GM18861 (cell line): ENCODE measurements at regions not wholly inside any gene's neighbourhood (a gene's known extent, or its start where the extent isn't known, plus 50 kb on each side); places are given as distances from the start of the nearest gene placed in this dataset.
"Not testable (repeated sequence)": the region's sequence is repeated elsewhere in the genome, so short reads cannot be mapped to it uniquely, and the experiment has no call there.

Source experiments
- ATAC-seq: cut with Tn5 transposase; IDR thresholded peaks from one replicate; pipeline ENCODE4 v1.9.1; 2021; ENCODE audit not compliant: unreplicated experiment

DNA sequence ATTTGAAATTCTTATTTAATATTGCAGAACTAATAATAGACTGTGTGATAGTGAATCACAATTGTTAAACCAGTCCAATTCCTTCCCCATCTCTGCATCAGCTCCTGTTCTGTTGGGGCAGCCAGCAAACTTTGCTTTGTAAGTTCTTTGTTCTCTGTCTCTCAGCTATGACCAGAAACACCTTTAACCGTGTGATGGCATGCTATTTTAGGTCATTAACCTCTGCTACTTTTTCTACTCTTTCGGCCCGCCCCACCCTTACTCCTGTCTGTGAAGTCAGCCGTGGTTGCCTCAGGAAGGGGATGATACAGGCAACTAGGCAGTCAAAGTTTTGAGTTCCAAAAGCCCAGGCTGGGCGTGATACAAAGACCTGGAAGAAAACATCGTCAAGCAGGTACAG lies 51.3 kb upstream of the EGFL6 start:
- ATAC-seq, result no peak

DNA sequence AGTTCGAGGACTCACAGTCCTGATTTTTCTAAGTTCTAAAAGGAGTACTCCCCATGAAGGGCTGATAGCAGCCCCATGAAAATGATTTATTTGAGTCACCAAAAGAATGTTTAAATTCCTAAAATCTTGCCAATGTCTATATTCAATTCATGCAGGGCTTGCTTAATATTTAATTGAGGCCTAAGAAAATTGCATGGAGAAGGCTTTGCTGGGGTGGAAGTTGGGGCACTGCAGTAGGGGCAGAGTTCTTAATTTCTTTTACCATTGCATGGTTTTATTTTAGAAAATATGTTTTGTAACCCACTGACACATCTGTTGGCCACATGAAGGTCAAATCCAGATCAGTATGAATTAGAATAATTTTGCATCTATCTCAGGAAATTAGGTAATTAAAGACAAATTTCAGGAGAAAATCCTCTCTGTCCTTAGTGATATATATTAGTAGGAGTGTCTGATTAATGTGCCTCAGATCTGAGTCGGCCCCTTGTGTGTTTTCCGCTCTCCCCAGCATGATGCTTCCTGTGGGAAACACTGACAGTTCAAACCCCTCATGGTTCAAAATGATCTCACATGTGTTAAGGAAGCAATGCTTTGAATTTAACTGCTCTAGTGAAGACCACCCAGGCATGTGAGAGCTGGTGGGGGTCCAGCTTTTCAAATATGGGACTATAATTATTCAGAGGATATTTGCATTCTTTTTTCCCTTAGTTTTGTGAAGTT lies 54.0 kb upstream of the EGFL6 start:
- ATAC-seq, result no peak

DNA sequence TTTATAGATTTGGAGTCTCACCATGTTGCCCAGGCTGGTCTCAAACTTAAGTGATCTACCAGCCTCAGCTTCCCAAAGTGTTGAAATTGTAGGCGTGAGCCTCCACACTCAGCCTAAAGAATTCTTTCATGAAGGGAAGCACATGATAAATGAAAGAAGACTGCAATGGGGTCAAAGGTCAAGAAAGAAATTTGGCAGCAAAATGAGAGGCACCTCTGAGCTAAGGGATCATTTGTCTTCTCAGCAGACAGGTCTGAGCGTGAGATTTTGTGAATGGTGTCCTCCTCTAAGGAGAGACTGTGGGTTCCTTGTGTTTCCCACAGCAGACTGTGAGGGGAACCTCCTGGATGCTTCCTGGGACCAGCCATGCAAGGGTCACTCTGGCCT lies 57.5 kb upstream of the EGFL6 start:
- ATAC-seq, result no peak

DNA sequence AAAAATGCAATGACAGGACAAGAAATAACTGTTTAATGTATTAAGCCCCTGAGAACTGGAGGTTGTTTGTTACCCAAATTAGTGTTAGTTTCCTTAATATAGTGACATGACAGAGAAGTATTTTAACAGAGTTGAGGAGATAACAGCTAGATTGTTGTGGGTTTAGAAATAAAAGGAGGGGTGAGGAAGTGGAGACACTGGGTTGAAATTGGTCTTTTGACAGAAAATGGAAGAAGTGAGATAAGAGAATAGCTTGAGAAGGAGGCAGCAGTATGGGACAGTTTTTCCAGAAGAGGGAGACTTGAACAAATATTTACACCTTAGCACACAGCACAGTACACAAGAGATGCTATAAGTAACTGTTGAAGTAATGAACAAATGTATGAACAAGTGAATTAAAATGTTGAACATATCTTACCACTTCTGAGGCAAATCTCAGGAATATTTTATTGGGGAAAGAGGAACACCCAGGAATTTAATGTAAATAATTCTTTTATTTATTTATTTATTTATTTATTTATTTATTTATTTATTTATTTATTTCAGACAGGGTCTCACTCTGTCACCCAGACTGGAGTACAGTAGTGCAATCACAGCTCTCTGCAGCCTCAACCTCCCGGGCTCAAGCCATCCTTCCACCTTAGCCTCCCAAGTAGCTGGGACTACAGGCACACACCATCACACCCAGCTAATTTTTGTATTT lies 58.0 kb upstream of the EGFL6 start:
- no peak for ATAC-seq

DNA sequence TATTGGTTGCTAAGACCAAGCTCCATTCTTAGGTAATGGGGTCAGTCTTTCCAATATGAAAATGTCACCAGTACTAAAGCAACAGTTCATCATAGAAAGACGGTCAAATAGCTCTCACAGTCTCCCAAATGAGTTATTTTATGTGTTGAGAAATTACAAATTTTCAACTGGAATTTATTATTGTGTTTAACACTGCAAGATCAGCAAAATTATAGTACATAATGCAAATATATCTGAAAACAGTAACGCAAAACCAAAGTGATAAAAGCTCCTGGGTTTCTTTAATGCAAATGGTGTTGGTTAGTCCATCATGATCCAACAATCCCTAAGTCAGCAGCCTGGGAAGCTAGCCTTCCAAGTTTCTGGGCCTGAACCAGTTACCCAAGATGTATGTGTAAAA lies 61.5 kb upstream of the EGFL6 start:
- ATAC-seq, result no peak

DNA sequence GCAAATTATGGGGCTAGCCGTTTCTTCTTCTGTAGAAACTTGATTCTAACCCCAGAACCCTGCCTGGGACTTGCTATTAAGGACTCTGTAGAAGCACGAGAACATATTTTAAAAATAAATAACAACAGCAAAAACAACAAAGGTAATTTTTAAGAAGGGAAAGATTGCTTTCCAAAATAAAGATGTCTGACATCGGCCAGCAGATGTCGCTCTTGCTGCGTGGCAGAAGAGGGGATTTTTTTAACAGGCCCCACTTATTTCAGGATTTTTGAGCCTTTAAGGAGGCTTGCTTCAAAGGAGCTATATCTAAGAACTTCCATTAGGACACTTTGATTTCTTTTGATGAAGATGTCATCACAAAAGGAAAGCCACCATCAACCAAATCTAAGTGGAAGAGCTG lies 62.8 kb upstream of the EGFL6 start:
- ATAC-seq, result no peak

DNA sequence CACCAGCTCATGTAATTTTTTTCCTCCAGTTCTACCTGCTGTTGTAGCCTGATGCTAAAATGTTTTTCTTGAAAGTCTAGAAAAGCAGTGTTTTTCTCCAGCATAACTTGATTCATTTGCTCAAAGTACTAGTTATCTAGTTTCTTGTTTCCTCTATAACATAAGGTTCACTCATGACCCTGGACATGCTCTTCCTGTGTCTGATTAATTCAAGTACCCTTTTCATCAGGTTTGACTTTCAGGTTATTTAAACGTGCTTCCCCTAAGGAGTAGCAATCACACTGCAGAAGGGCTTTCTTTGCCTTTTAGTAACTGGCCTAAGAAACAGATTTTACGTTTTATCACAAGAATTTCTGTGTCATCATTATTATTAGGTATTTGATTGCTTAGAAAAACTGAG lies 66.8 kb upstream of the EGFL6 start:
- no peak for ATAC-seq

DNA sequence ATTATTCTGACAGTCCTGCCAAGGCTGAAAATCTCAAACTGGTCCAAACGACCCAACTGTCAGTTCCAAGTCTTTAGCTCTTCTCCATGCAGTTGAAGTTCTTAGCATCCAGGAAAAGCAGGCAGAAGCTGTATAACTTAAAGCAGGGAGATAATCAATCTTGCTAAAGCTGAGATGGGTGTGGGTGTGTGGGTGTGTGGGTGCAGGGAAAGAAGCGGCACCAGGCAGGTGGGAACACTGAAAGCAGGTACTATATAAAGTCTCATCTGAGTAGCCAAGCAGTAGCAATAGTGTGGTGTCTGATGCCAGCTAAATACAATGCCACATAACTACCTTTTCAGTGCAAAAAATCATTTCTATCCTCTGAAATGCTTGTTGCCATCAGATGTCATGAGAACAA lies 69.7 kb upstream of the EGFL6 start:
- no peak for ATAC-seq

DNA sequence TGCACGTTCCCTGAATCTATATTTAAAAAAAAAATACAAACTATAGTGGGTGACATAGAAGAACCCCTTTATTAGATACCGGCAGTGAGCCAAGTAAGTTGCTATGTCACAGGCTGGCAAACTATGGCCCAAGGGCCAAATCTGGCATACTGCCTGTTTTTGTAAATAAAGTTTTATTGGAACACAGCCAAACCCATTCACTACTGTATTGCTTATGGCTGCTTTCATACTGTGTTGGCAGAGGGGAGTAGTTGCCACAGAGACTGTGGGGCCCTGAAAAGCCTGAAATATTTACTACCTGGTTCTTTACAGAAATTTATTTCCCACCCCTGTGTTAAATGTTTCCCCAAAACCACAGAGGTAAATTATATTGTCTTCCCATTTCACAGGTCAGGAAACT lies 71.2 kb upstream of the EGFL6 start:
- ATAC-seq, result no peak

DNA sequence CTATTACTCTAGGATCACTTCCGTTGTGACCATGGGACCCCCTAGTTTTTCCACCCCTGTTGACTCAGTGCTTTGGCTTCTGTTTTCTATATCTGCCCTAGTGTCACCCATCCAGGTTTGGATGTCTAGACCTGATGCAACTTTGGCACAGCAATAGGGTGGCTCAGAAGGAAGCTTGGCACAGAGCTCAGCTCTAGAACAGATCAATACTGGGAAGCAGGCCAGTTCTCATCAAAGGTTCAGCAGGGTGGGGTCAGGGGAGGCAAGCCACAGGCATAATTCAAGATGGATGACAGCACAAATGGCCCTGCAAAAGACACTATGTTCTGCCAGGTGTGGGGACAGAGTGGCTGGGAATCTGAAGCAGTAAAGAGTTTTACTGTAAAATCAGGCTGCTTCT lies 74.2 kb upstream of the EGFL6 start:
- ATAC-seq, result no peak

DNA sequence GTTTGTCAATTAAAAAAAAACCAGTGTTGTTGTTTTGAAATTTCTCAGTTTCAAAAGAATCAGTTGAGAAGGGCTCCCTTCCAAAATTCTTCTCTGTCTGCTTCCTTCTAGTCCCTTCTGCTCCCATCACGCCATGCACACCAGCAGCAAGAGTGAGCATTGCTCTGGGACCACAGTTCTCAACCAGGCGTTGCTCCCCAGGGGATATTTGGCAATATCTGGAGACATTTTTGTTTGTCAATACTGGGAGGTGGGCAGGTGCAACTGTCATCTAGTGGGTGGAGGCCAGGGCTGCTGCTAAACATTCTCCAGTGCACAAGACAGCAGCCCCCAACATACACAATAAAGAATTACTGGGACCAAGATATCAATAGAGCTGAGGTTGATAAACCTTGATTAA lies 74.8 kb upstream of the EGFL6 start:
- ATAC-seq, result no peak

DNA sequence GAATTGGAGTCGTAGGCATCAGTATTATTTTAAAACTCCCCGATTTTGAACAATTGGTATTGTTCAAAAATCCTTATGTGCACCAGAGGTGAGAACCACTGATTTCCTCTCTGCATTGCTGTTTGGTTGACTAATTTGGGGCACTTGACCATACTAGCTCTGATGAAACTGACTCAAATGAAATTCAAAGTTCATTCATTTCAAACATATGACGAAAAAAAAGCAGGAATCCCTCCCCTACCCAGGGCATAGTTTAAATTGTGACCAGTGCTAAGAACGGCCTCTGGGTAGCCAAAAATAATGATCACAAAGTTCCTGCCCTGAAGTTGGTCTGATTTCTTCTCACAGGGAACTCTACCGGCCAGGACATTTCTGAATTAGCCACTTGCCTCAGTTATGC lies 75.7 kb upstream of the EGFL6 start:
- no peak for ATAC-seq

DNA sequence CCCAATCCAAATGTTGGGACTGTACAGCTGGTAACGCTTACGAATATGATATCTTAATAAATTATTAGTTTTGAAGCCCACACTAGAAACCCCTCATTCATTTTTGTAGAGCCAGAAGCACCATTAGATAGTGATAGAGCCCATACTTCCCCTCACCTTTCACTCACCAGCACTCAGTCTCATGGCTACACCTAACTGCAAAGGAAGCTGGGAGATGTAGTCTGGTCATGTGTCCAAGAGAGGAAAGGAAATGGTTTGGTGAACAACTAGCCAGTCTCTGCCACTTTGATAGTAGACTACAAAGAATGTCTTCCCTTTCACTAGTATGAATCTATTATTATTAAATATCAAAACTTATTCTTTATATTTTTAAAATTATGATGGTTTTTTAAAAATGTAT lies 77.1 kb upstream of the EGFL6 start:
- ATAC-seq, result no peak

DNA sequence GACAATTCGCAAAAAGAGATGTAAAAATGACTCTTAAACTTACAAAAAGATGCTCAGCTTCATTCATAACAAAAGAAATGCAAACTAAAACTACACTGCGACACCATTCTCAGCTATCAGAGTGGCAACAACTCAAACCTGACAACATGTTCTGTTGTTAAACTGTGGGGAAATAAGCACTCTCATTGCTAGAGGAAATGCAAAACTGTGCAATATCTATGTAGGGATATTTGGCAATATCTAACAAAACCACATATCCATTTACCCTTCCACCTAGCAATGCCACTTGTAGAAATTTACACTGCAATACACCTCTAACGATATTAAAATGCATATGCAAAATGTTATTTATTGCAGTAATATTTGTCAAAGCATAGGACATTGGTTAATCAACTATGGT lies 78.3 kb upstream of the EGFL6 start:
- ATAC-seq, result no peak

DNA sequence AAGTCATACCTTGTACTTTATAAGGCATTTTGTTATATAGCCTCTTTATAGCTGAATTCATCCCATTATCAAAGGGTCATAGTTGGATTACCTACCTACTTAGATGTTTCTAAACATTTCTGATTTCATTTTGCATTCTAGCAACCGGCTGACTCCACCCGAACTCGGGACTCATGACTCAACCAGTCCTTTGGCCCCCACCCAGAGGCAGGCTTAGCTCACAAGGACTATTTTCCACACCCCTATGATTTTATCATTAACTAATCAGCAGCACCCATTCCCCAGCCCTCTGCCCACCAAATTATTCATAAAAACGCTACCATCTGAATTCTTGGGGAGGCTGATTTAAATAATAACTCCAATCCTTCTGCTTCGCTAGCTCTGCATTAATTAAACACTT lies 79.9 kb upstream of the EGFL6 start:
- no peak for ATAC-seq

DNA sequence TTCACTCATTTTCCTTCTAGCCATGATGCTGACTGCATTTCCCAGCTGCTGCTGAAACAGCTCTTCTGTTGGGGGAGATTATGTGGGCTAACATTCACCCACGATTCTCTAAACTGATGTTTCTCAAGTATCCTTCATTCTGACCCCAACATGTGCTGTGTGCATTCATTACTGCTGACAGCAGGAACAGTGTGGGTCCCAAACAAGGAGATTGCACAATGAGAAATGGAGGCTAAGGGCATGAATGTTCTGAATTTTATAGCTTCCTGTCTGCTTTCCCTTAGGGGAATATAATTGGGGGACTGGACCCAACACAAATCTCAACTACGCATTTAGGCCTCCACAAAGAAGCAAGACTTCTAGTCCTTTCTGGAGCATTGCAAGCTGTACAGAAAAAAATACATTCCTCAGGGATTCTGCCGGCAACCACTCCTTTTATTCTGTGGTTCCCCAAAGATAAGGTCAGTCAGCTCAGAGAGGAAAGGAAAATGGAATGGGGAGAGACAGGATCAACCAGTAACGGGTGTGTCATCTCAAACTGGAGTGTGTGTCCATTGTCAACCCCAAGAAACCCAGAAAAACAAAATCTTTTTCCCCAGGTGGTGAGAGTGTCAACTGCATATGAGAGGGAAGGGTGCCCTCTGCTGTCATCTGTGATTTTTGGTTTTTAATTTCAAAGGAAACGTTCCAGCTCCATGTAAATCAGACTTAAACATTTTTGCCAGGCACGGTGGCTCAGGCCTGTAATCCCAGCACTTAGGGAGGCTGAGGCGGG lies 81.5 kb upstream of the EGFL6 start:
- ATAC-seq, result no peak

DNA sequence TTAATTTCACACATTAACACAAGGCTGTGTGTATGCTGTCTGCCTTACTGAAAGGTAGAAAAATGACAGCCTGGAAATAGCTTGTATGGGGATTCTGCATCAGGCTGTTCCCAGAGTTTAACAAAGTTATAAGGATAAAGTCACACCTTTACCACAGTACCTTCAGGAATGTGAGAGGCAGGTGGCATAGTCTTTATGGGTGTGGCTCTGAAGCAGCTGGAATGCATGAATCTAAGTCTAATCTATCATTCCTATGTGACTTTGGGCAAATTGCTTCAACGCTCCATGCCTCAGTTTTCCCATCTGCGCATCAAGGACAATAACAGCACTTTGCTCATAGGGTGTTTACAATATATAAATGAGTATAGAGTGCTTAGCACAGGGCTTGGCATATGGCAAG lies 84.2 kb upstream of the EGFL6 start:
- ATAC-seq, result no peak

DNA sequence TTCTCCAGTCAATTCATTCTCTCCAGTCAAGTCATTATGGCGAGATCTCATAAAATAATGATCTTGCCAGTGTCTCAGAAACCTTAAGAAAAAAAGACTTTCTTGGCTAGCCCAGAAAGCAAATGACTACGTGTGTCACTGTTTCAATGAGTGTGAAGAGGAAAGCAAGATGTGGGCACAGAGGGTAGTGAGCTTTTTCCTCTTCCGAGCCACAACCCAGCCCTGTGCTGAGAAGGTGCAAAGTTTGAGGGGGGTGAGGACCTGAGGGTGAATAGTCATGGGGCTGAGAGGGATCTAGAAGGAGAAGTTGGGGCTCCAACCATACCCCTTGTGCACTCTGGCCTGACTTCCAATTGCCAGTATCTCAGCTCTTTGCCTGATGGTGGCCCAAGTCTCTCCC lies 85.6 kb upstream of the EGFL6 start:
- no peak for ATAC-seq

DNA sequence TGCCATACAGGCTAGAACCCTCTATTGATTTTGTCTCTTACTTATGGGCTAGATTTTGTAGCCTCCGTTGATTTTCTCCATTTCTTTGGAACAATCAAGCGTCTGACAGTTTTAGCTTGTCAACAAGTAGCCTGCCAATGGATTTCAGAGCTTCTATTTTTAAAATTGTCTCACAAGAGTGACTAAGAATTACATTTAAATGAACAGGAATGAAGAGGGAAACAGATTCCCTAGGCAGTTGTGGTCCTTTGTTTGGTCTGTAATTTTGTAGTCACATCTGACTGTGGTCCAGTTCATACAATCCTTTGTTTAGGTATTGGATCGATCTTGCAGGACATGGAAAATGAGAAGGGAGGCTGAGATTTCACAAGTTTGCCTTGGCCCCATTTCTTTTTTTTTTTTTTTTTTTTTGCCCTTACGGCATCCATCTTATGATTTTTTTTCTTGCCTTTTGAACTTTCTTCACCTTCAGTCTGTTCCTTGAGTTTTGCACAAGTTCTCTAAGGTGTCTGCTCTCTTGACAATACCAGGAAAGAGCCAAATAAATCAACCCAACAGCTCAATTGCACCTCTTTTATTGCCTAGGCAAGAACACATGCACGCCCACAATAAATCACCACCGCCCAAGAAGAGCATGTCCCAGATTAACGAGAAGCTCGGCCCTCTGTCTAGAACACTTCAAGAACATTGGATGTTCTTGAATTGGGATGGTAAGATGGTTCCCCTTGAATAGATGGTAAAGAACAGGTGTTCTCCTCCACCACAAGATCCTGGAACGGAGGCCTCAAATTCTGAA lies 86.5 kb upstream of the EGFL6 start:
- ATAC-seq, result no peak

DNA sequence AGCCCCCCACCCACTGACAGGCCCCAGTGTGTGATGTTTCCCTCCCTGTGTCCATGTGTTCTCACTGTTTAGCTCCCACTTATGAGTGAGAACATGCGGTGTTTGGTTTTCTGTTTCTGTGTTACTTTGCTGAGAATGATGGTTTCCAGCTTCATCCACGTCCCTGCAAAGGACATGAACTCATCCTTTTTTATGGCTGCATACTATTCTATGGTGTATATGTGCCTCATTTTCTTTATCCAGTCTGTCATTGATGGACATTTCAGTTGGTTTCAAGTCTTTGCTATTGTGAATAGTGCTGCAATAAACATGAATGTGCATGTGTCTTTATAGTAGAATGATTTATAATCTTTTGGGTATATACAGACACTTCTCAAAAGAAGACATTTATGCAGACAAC lies 88.6 kb upstream of the EGFL6 start:
- not testable (repeated sequence) for ATAC-seq

DNA sequence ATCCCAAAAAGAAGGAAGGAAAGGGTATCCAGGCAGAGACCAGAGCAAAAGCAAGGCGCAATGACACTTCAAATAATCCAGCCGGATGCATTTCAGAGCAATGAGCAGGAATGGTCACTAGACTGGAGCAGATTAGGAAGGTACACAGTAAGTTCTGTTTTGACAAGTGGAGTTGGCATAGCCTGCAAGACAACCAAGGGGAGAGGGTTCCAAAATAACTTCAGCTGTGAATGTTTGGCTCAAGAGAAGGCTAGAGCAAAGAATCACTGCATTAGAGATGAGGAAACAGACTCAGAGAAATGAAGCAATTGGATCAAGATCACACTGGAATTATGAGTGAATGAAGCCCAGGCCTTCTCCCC lies 90.0 kb upstream of the EGFL6 start:
- no peak for ATAC-seq
